ENCODE measurements at regions not wholly inside any gene's neighbourhood (a gene's known extent, or its start where the extent isn't known, plus 50 kb on each side); places are given as distances from the start of the nearest gene placed in this dataset.

GRCh38 chr3:127367593-127367992 lies 79.7 kb upstream of the PRR20G start:
- no peak for ATAC-seq (ENCODE audit: low read depth in 2 of 2)

GRCh38 chr3:127366383-127366782 lies 78.5 kb upstream of the PRR20G start:
- no peaks in the 10 kb centered on the region for H3K36me3 Mint-ChIP-seq
- ATAC-seq (ENCODE audit: low read depth in 2 of 2) (no peak), DNase-seq (no peak)
- H3K27me3 Mint-ChIP-seq: peaks cover 15% of the 10 kb centered on the region
- H3K27ac Mint-ChIP-seq: no peak overlapping the region
- Histone ChIP-seq H3K9me3 (ENCODE audit: control insufficient read depth in 2 of 2, low read length in 2 of 2) (no peaks in the 10 kb centered on the region), H3K27ac (ENCODE audit: insufficient read depth, low read length, poor library complexity, severe bottlenecking) (no peak overlapping the region), H3K4me1 (ENCODE audit: control insufficient read depth, insufficient read depth, low read length, poor library complexity, severe bottlenecking) (no peaks in the 10 kb centered on the region), H3K27me3 (ENCODE audit: control insufficient read depth, insufficient read depth, low read length) (no peaks in the 10 kb centered on the region), H3K36me3 (ENCODE audit: control insufficient read depth, insufficient read depth, low read length) (no peaks in the 10 kb centered on the region), H3K4me3 (ENCODE audit: low read depth, low read length) (no peak overlapping the region)
- H3K4me3 Mint-ChIP-seq: no peak overlapping the region
- no peaks in the 10 kb centered on the region for H3K4me1 Mint-ChIP-seq
- no peaks in the 10 kb centered on the region for H3K9me3 Mint-ChIP-seq

More at GRCh38 chr3:127367593-127367992, 79.7 kb upstream of the PRR20G start:
- Mint-ChIP-seq H3K9me3 (peaks cover 0 to 2% (median 0%) of the 10 kb centered on the region in 7 donors), H3K27me3 (peaks cover 15% of the 10 kb centered on the region), H3K36me3 (no peaks in the 10 kb centered on the region), H3K27ac (no peak overlapping the region), H3K4me1 (no peaks in the 10 kb centered on the region), H3K4me3 (no peak overlapping the region)
- Histone ChIP-seq H3K36me3 (ENCODE audit: control insufficient read depth, insufficient read depth, low read length) (no peaks in the 10 kb centered on the region), H3K4me3 (ENCODE audit: low read depth, low read length) (no peak overlapping the region), H3K27me3 (ENCODE audit: control insufficient read depth, insufficient read depth, low read length) (no peaks in the 10 kb centered on the region), H3K9me3 (ENCODE audit: control insufficient read depth in 2 of 2, low read length in 2 of 2) (no peaks in the 10 kb centered on the region), H3K4me1 (ENCODE audit: control insufficient read depth, insufficient read depth, low read length, poor library complexity, severe bottlenecking) (no peaks in the 10 kb centered on the region), H3K27ac (ENCODE audit: insufficient read depth, low read length, poor library complexity, severe bottlenecking) (no peak overlapping the region)
- no peak for DNase-seq

GRCh38 chr3:127365163-127365798 lies 77.4 kb upstream of the PRR20G start:
- H3K27me3 ChIP-seq (ENCODE audit: control insufficient read depth, insufficient read depth, low read length): no peaks in the 10 kb centered on the region
- H3K9me3 ChIP-seq (ENCODE audit: control insufficient read depth in 2 of 2, low read length in 2 of 2): no peaks in the 10 kb centered on the region
- Mint-ChIP-seq H3K4me1 (no peaks in the 10 kb centered on the region), H3K9me3 (no peaks in the 10 kb centered on the region), H3K27ac (no peak overlapping the region), H3K36me3 (no peaks in the 10 kb centered on the region), H3K27me3 (peaks cover 14% of the 10 kb centered on the region), H3K4me3 (no peak overlapping the region)
- DNase-seq (no peak), ATAC-seq (ENCODE audit: low read depth in 2 of 2) (no peak)
- no peaks in the 10 kb centered on the region for H3K36me3 ChIP-seq (ENCODE audit: control insufficient read depth, insufficient read depth, low read length)
- H3K27ac ChIP-seq (ENCODE audit: insufficient read depth, low read length, poor library complexity, severe bottlenecking): no peak overlapping the region
- no peak overlapping the region for H3K4me3 ChIP-seq (ENCODE audit: low read depth, low read length)
- H3K4me1 ChIP-seq (ENCODE audit: control insufficient read depth, insufficient read depth, low read length, poor library complexity, severe bottlenecking): no peaks in the 10 kb centered on the region

- no peaks in the 10 kb centered on the region for H3K4me1 ChIP-seq (ENCODE audit: control insufficient read depth, insufficient read depth, low read length, poor library complexity, severe bottlenecking)
- Mint-ChIP-seq H3K27ac (no peak overlapping the region), H3K36me3 (no peaks in the 10 kb centered on the region), H3K27me3 (peaks cover 11% of the 10 kb centered on the region), H3K9me3 (peaks cover 0 to 2% (median 0%) of the 10 kb centered on the region in 7 donors), H3K4me3 (no peak overlapping the region), H3K4me1 (no peaks in the 10 kb centered on the region)
- no peak overlapping the region for H3K4me3 ChIP-seq (ENCODE audit: low read depth, low read length)
- H3K9me3 ChIP-seq (ENCODE audit: control insufficient read depth in 2 of 2, low read length in 2 of 2): no peaks in the 10 kb centered on the region
- H3K27ac ChIP-seq (ENCODE audit: insufficient read depth, low read length, poor library complexity, severe bottlenecking): no peak overlapping the region
- ATAC-seq (ENCODE audit: low read depth in 2 of 2): no peak
- no peak for DNase-seq
- no peaks in the 10 kb centered on the region for H3K27me3 ChIP-seq (ENCODE audit: control insufficient read depth, insufficient read depth, low read length)
- H3K36me3 ChIP-seq (ENCODE audit: control insufficient read depth, insufficient read depth, low read length): no peaks in the 10 kb centered on the region
Measured at GRCh38 chr3:127363891-127364290, 76.0 kb upstream of the PRR20G start.

GRCh38 chr3:127363171-127363570 lies 75.3 kb upstream of the PRR20G start:
- Histone ChIP-seq H3K4me1 (ENCODE audit: control insufficient read depth, insufficient read depth, low read length, poor library complexity, severe bottlenecking) (no peaks in the 10 kb centered on the region), H3K27ac (ENCODE audit: insufficient read depth, low read length, poor library complexity, severe bottlenecking) (no peak overlapping the region), H3K27me3 (ENCODE audit: control insufficient read depth, insufficient read depth, low read length) (no peaks in the 10 kb centered on the region), H3K4me3 (ENCODE audit: low read depth, low read length) (no peak overlapping the region), H3K36me3 (ENCODE audit: control insufficient read depth, insufficient read depth, low read length) (no peaks in the 10 kb centered on the region), H3K9me3 (ENCODE audit: control insufficient read depth in 2 of 2, low read length in 2 of 2) (no peaks in the 10 kb centered on the region)
- Mint-ChIP-seq H3K36me3 (no peaks in the 10 kb centered on the region), H3K9me3 (peaks cover 0 to 4% (median under 1%) of the 10 kb centered on the region in 7 donors), H3K27ac (no peak overlapping the region), H3K27me3 (peaks cover 11% of the 10 kb centered on the region), H3K4me3 (no peak overlapping the region), H3K4me1 (no peaks in the 10 kb centered on the region)
- DNase-seq: no peak
- no peak for ATAC-seq (ENCODE audit: low read depth in 2 of 2)

- Mint-ChIP-seq H3K27me3 (peaks cover 5% of the 10 kb centered on the region), H3K4me3 (no peak overlapping the region), H3K36me3 (peaks cover 6% of the 10 kb centered on the region), H3K4me1 (no peaks in the 10 kb centered on the region), H3K9me3 (peaks cover 4 to 17% (median 8%) of the 10 kb centered on the region in 7 donors), H3K27ac (no peak overlapping the region)
- Histone ChIP-seq H3K4me1 (ENCODE audit: control insufficient read depth, insufficient read depth, low read length, poor library complexity, severe bottlenecking) (no peaks in the 10 kb centered on the region), H3K9me3 (ENCODE audit: control insufficient read depth in 2 of 2, low read length in 2 of 2) (peaks cover 0 to 10% of the 10 kb centered on the region in 2 experiments), H3K4me3 (ENCODE audit: low read depth, low read length) (no peak overlapping the region), H3K36me3 (ENCODE audit: control insufficient read depth, insufficient read depth, low read length) (no peaks in the 10 kb centered on the region), H3K27ac (ENCODE audit: insufficient read depth, low read length, poor library complexity, severe bottlenecking) (no peak overlapping the region), H3K27me3 (ENCODE audit: control insufficient read depth, insufficient read depth, low read length) (no peaks in the 10 kb centered on the region)
- ATAC-seq (ENCODE audit: low read depth in 2 of 2) (no peak), DNase-seq (no peak)
Measured at GRCh38 chr3:127360647-127361046, 72.8 kb upstream of the PRR20G start.

- H3K27me3 Mint-ChIP-seq: no peaks in the 10 kb centered on the region
- H3K9me3 ChIP-seq (ENCODE audit: control insufficient read depth in 2 of 2, low read length in 2 of 2): peaks cover 0 to 10% of the 10 kb centered on the region in 2 experiments
- H3K36me3 ChIP-seq (ENCODE audit: control insufficient read depth, insufficient read depth, low read length): no peaks in the 10 kb centered on the region
- H3K27me3 ChIP-seq (ENCODE audit: control insufficient read depth, insufficient read depth, low read length): no peaks in the 10 kb centered on the region
- no peak for ATAC-seq (ENCODE audit: low read depth in 2 of 2)
- no peak for DNase-seq
- no peak overlapping the region for H3K4me3 Mint-ChIP-seq
- H3K27ac ChIP-seq (ENCODE audit: insufficient read depth, low read length, poor library complexity, severe bottlenecking): no peak overlapping the region
- H3K4me3 ChIP-seq (ENCODE audit: low read depth, low read length): no peak overlapping the region
- no peaks in the 10 kb centered on the region for H3K4me1 Mint-ChIP-seq
- H3K9me3 Mint-ChIP-seq: peaks cover 5 to 20% (median 8%) of the 10 kb centered on the region in 7 donors
- H3K36me3 Mint-ChIP-seq: peaks cover 6% of the 10 kb centered on the region
- no peak overlapping the region for H3K27ac Mint-ChIP-seq
- no peaks in the 10 kb centered on the region for H3K4me1 ChIP-seq (ENCODE audit: control insufficient read depth, insufficient read depth, low read length, poor library complexity, severe bottlenecking)
Measured at GRCh38 chr3:127358641-127359040, 70.8 kb upstream of the PRR20G start.

- Mint-ChIP-seq H3K27ac (no peak overlapping the region), H3K4me1 (no peaks in the 10 kb centered on the region), H3K36me3 (peaks cover 6% of the 10 kb centered on the region), H3K4me3 (no peak overlapping the region), H3K9me3 (peaks cover 5 to 20% (median 8%) of the 10 kb centered on the region in 7 donors), H3K27me3 (no peaks in the 10 kb centered on the region)
- DNase-seq (no peak), ATAC-seq (ENCODE audit: low read depth in 2 of 2) (no peak)
- no peaks in the 10 kb centered on the region for H3K4me1 ChIP-seq (ENCODE audit: control insufficient read depth, insufficient read depth, low read length, poor library complexity, severe bottlenecking)
- no peak overlapping the region for H3K27ac ChIP-seq (ENCODE audit: insufficient read depth, low read length, poor library complexity, severe bottlenecking)
- no peaks in the 10 kb centered on the region for H3K27me3 ChIP-seq (ENCODE audit: control insufficient read depth, insufficient read depth, low read length)
- H3K36me3 ChIP-seq (ENCODE audit: control insufficient read depth, insufficient read depth, low read length): no peaks in the 10 kb centered on the region
- peaks cover 0 to 10% of the 10 kb centered on the region in 2 experiments for H3K9me3 ChIP-seq (ENCODE audit: control insufficient read depth in 2 of 2, low read length in 2 of 2)
- no peak overlapping the region for H3K4me3 ChIP-seq (ENCODE audit: low read depth, low read length)
Measured at GRCh38 chr3:127356381-127356780, 68.5 kb upstream of the PRR20G start.

All from CD4-positive, CD25-positive, alpha-beta regulatory T cell (primary cell).